ENCODE measurements at regions not wholly inside any gene's neighbourhood (a gene's known extent, or its start where the extent isn't known, plus 50 kb on each side); places are given as distances from the start of the nearest gene placed in this dataset.
"Not testable (repeated sequence)": the region's sequence is repeated elsewhere in the genome, so short reads cannot be mapped to it uniquely, and the experiment has no call there.

- DNase-seq: no peak
Observed at GRCh38 chr5:68679041-68679440, 414.8 kb upstream of the SLC30A5 start.

- DNase-seq: no peak
Observed at GRCh38 chr5:68680366-68680765, 413.4 kb upstream of the SLC30A5 start.

GRCh38 chr5:68681929-68682328 lies 411.9 kb upstream of the SLC30A5 start:
- no peak for DNase-seq

- DNase-seq: no peak
Observed at GRCh38 chr5:68682400-68683160, 411.2 kb upstream of the SLC30A5 start.

GRCh38 chr5:68683632-68684036 lies 410.2 kb upstream of the SLC30A5 start:
- no peak for DNase-seq

- no peak for DNase-seq
Observed at GRCh38 chr5:68685863-68686262, 408.0 kb upstream of the SLC30A5 start.

GRCh38 chr5:68688547-68688946 lies 405.3 kb upstream of the SLC30A5 start:
- no peak for DNase-seq

- no peak for DNase-seq
Observed at GRCh38 chr5:68689010-68689409, 404.8 kb upstream of the SLC30A5 start.

GRCh38 chr5:68691874-68692273 lies 401.9 kb upstream of the SLC30A5 start:
- not testable (repeated sequence) for DNase-seq

GRCh38 chr5:68698025-68698940 lies 395.5 kb upstream of the SLC30A5 start:
- DNase-seq: no peak

- no peak for DNase-seq
Observed at GRCh38 chr5:68699966-68700365, 393.8 kb upstream of the SLC30A5 start.

GRCh38 chr5:68707575-68707974 lies 386.2 kb upstream of the SLC30A5 start:
- no peak for DNase-seq

GRCh38 chr5:68708156-68708841 lies 385.5 kb upstream of the SLC30A5 start:
- DNase-seq: no peak

- DNase-seq: no peak
Observed at GRCh38 chr5:68708842-68709170, 385.0 kb upstream of the SLC30A5 start.

- DNase-seq: no peak
Observed at GRCh38 chr5:68709239-68709638, 384.6 kb upstream of the SLC30A5 start.

GRCh38 chr5:68710514-68710913 lies 383.3 kb upstream of the SLC30A5 start:
- DNase-seq: no peak

GRCh38 chr5:68711293-68712200 lies 382.3 kb upstream of the SLC30A5 start:
- no peak for DNase-seq

GRCh38 chr5:68714810-68715209 lies 379.0 kb upstream of the SLC30A5 start:
- DNase-seq: no peak

- no peak for DNase-seq
Observed at GRCh38 chr5:68720884-68721610, 372.8 kb upstream of the SLC30A5 start.

- no peak for DNase-seq
Observed at GRCh38 chr5:68722357-68722756, 371.5 kb upstream of the SLC30A5 start.

GRCh38 chr5:68725905-68726683 lies 367.7 kb upstream of the SLC30A5 start:
- no peak for DNase-seq
